ENCODE measurements at regions not wholly inside any gene's neighbourhood (a gene's known extent, or its start where the extent isn't known, plus 50 kb on each side); places are given as distances from the start of the nearest gene placed in this dataset.

DNA sequence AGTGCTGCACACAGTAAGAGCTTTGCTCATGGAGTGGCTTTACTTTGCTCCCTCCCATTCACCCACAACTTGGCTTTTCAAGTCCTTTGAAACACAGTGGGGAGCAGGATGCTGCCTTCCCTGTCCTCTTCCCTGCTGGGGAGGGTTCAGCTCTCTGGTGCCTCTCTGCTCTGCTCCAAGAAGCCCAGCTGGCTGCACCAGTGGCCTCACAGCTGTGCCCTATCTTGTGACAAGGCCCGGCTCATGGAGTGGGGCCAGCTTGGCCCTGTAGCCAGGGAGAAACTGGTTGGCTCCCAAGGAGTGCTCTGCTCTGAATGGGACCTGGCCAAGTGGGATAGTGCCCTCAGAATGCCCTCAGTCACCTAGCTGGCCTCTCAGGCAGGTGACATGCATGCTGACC lies 212.3 kb upstream of the ZMIZ1 start:
- 50% methylated on average over 1 of the region's 1 CpG; no CpG with 5 or more reads in 1 of the 2 donors for WGBS, 2 donors
- DNase-seq: peak; percentile 69 to 84
- H3K4me1 ChIP-seq: peaks cover 3 to 9% of the 10 kb centered on the region in 2 donors
- H3K36me3 ChIP-seq: no peaks in the 10 kb centered on the region
- H3K9me3 ChIP-seq: no peaks in the 10 kb centered on the region
- intact Hi-C loops (cut with DNase I): no loop called here
- no peak for TF ChIP-seq POLR2A (IDR thresholded peaks at IDR 0.05)
- TF ChIP-seq, protein P1, sequence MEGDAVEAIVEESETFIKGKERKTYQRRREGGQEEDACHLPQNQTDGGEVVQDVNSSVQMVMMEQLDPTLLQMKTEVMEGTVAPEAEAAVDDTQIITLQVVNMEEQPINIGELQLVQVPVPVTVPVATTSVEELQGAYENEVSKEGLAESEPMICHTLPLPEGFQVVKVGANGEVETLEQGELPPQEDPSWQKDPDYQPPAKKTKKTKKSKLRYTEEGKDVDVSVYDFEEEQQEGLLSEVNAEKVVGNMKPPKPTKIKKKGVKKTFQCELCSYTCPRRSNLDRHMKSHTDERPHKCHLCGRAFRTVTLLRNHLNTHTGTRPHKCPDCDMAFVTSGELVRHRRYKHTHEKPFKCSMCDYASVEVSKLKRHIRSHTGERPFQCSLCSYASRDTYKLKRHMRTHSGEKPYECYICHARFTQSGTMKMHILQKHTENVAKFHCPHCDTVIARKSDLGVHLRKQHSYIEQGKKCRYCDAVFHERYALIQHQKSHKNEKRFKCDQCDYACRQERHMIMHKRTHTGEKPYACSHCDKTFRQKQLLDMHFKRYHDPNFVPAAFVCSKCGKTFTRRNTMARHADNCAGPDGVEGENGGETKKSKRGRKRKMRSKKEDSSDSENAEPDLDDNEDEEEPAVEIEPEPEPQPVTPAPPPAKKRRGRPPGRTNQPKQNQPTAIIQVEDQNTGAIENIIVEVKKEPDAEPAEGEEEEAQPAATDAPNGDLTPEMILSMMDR (IDR thresholded peaks at IDR 0.05): no peak
- no peaks in the 10 kb centered on the region for H3K27me3 ChIP-seq
- H3K4me3 ChIP-seq (replicated peaks in 1 of 3): no peak overlapping the region
- H3K27ac ChIP-seq: peak overlapping the region in 2 of 3 donors; percentile 24 to 40

DNA sequence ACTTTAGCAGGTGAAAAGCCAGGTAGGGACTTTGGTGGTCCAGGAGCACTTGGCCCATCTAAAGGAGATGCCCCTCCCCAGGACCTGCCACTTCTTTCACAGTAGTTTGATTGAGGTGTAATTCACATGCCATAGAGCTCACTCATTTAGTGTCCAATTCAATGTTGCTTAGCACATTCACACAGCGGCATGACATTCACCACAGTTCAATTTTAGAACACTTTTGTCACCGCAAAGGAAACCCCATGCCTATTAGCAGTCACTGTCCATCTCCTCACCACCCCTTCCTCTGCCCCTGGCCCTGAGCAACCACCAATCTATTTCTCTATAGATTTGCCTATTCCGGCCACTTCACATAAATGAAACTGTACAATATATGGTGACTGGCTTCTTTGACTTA lies 211.6 kb upstream of the ZMIZ1 start:
- no peak overlapping the region for H3K27ac ChIP-seq
- DNase-seq: no peak
- intact Hi-C loops (cut with DNase I): no loop called here
- H3K27me3 ChIP-seq: no peaks in the 10 kb centered on the region
- 98 to 99% methylated on average over 3 of the region's 3 CpGs for WGBS, 2 donors
- no peaks in the 10 kb centered on the region for H3K9me3 ChIP-seq
- H3K4me1 ChIP-seq: peaks cover 3 to 9% of the 10 kb centered on the region in 2 donors
- H3K4me3 ChIP-seq (replicated peaks in 1 of 3): no peak overlapping the region
- H3K36me3 ChIP-seq: no peaks in the 10 kb centered on the region
- TF ChIP-seq, protein P1 (IDR thresholded peaks at IDR 0.05): no peak
- no peak for TF ChIP-seq POLR2A (IDR thresholded peaks at IDR 0.05)

- Histone ChIP-seq H3K27ac (no peak overlapping the region), H3K36me3 (no peaks in the 10 kb centered on the region), H3K9me3 (no peaks in the 10 kb centered on the region), H3K27me3 (no peaks in the 10 kb centered on the region), H3K4me3 (replicated peaks in 1 of 3) (no peak overlapping the region), H3K4me1 (peaks cover 16 to 22% of the 10 kb centered on the region in 2 donors)
- no peak for TF ChIP-seq POLR2A (IDR thresholded peaks at IDR 0.05)
- TF ChIP-seq, protein P1 (IDR thresholded peaks at IDR 0.05): no peak
- WGBS, 2 donors: 63 to 88% methylated on average over 2 to 5 of the region's 5 CpGs
- DNase-seq: no peak
- intact Hi-C loops (cut with DNase I): no loop called here
These were observed 209.5 kb upstream of the ZMIZ1 start for GRCh38 chr10:78859266-78859665.

- Histone ChIP-seq H3K4me1 (peaks cover 16 to 24% of the 10 kb centered on the region in 2 donors), H3K27me3 (no peaks in the 10 kb centered on the region), H3K4me3 (replicated peaks in 1 of 3) (no peak overlapping the region), H3K36me3 (no peaks in the 10 kb centered on the region), H3K9me3 (no peaks in the 10 kb centered on the region), H3K27ac (no peak overlapping the region)
- WGBS, 2 donors: 79 to 92% methylated on average over 5 of the region's 5 CpGs
- intact Hi-C loops (cut with DNase I): no loop called here
- DNase-seq: no peak
- no peak for TF ChIP-seq POLR2A (IDR thresholded peaks at IDR 0.05)
These were observed 209.0 kb upstream of the ZMIZ1 start for GRCh38 chr10:78859769-78860168.

DNA sequence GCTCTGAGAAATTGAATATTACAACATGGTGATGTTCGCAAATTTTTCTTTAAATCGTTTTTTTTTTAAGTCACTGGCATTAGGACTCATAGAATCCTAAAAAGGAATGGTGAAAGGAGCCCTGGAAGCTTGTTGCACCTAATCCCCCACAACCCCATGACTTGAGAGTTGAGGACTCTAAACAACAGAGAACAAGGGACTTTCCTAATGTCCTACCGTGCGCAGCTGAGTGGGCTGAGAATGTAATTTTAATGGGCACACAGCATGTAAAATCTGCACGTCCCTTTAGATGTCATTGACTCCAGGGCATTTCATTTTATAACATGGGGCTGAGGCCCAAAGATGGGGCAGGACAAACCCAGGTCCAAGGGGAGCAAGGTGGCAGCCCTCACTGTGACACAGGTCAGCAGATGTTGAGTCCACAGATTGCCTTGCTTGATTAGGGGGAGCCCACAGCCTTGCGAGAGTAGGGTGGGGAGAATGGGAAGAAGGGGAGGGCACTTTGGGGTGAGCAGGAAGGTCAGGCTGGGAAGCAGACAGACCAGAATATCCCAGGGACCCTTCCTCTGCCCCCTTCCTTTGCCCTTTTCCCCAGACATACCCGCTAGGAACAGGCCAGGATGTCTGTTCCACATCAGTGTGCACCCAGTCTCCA lies 208.4 kb upstream of the ZMIZ1 start:
- peaks cover 20 to 30% of the 10 kb centered on the region in 2 donors for H3K4me1 ChIP-seq
- no peaks in the 10 kb centered on the region for H3K27me3 ChIP-seq
- DNase-seq: no peak
- WGBS, 2 donors: 84 to 88% methylated on average over 7 of the region's 7 CpGs
- H3K27ac ChIP-seq: no peak overlapping the region
- H3K36me3 ChIP-seq: no peaks in the 10 kb centered on the region
- intact Hi-C loops (cut with DNase I): no loop called here
- no peaks in the 10 kb centered on the region for H3K9me3 ChIP-seq
- TF ChIP-seq, protein P1 (IDR thresholded peaks at IDR 0.05): no peak
- TF ChIP-seq POLR2A (IDR thresholded peaks at IDR 0.05): no peak
- no peak overlapping the region for H3K4me3 ChIP-seq (replicated peaks in 1 of 3)

Data from thyroid gland (tissue), 4 donors.